HUES64 (cell line): ENCODE measurements at regions not wholly inside any gene's neighbourhood (a gene's known extent, or its start where the extent isn't known, plus 50 kb on each side); places are given as distances from the start of the nearest gene placed in this dataset.
A peak's percentile ranks its signal among the peaks of the same experiment; 100 is the strongest.

Source experiments
- H3K27ac ChIP-seq: 2 replicates; pipeline ENCODE4 v1.7.0; 2013; ENCODE audit warnings: low read depth, low read length, inconsistent platforms
- H3K27me3 ChIP-seq: 2 replicates; pipeline ENCODE4 v1.6.1; 2013; ENCODE audit warnings: mild to moderate bottlenecking, low read length; ENCODE audit not compliant: insufficient read depth
- H3K36me3 ChIP-seq: 2 replicates; pipeline ENCODE4 v1.6.1; 2013; ENCODE audit warnings: mild to moderate bottlenecking, low read length; ENCODE audit not compliant: insufficient read depth
- H3K4me1 ChIP-seq: 2 replicates; pipeline ENCODE4 v1.6.1; 2013; ENCODE audit warnings: mild to moderate bottlenecking, low read length, moderate library complexity; ENCODE audit not compliant: insufficient read depth
- H3K4me3 ChIP-seq: 2 replicates; pipeline ENCODE4 v1.5.1; 2013; ENCODE audit warnings: mild to moderate bottlenecking, low read length, moderate library complexity
- H3K9ac ChIP-seq: 2 replicates; pipeline ENCODE4 v1.6.1; 2013; ENCODE audit warnings: mild to moderate bottlenecking, low read depth, low read length
- H3K9me3 ChIP-seq: 2 replicates; pipeline ENCODE4 v1.6.1; 2013; ENCODE audit warnings: low read depth, low read length; ENCODE audit not compliant: insufficient read depth
- WGBS: fragments of 150-250, 120-280 bp; methylation state at CpG from one replicate; pipeline ENCODE4 v1.1.7; 2013; ENCODE audit warnings: missing lambda C conversion rate; 5-methylcytosine and 5-hydroxymethylcytosine counted together

DNA sequence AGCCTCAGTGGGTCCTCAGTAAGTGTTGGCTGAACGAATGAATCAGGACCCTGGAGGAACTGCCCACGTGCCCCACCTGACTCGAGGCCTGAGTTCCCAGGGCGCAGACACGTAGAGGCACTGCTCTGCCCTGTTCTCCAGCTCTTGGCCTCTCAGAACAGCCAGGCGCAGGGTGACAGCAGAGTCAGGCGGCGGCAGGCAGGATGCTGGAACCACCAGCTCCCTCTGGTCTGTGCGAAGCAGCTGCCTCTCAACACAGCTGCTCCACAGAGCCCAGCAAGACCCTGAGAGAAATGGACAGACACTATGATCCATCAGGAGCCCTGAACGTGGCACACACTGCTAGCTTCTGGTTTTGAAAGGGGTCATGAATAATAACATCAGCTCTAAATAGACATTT is 53.1 kb upstream of the BCO1 start:
- Histone ChIP-seq H3K9me3 (no peaks in the 10 kb centered on the region), H3K27me3 (no peaks in the 10 kb centered on the region), H3K9ac (no peak overlapping the region), H3K36me3 (no peaks in the 10 kb centered on the region), H3K27ac (no peak overlapping the region), H3K4me3 (no peak overlapping the region), H3K4me1 (peaks cover 7% of the 10 kb centered on the region; the same call in 1 of the 2 replicates)
- WGBS: 90% methylated on average over 10 of the region's 10 CpGs

DNA sequence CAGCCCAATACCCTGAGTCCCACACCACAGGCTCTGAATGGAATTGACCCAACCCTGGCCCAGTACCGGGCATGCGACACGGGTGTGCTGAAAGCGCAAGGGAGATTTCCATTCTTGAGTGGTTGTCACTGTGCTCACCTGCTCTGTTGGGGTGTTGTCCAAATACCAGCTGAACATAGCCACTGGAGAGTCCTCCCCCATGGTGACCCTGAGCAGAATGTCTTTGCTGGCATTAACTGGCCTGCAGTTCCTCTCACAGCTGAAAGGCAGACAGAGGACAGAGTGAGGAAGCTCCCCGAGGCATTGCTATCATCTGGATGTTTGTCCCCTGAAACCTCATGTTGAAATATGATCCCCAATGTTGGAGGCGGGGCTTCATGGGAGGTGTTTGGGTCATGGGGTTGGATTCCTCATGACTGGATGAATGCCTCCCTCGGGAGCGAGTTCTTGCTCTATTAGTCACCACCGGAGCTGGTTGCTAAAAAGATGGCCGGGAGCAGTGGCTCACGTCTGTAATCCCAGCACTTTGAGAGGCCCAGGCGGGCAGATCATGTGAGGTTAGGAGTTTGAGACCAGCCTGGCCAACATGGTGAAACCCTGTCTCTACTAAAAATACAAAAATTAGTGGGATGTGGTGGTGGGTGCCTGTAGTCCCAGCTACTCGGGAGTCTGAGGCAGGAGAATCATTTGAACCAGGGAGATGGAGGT is 57.3 kb upstream of the BCO1 start:
- H3K36me3 ChIP-seq: no peaks in the 10 kb centered on the region
- peak overlapping the region; percentile 45 for H3K4me3 ChIP-seq
- no peaks in the 10 kb centered on the region for H3K9me3 ChIP-seq
- peaks cover 7% of the 10 kb centered on the region; the same call in 1 of the 2 replicates for H3K4me1 ChIP-seq
- H3K9ac ChIP-seq: peak overlapping the region; percentile 2; the same call in 1 of the 2 replicates
- H3K27me3 ChIP-seq: no peaks in the 10 kb centered on the region
- H3K27ac ChIP-seq: peak overlapping the region; percentile 59
- WGBS: 28% methylated on average over 13 of the region's 13 CpGs

DNA sequence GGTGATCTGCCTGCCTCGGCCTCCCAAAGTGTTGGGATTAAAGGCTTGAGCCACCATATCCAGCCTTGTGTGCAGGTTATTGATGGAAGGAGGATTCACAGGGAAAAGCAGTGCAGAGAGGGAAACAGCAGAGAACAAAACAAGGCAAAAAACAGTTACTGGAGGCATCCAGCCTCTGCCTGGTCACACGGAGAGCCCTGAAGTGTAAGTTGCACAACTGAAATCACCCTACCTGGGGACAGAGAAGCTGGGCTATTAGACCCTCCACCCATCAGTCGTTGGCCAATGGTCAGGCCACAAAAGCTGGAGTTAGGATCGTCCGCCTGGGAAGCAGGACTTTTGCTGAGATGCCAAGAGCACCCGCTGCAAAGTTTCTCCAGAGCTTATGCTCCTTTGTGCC is 57.9 kb upstream of the BCO1 start:
- H3K27ac ChIP-seq: peak overlapping the region; percentile 59
- H3K9me3 ChIP-seq: no peaks in the 10 kb centered on the region
- H3K27me3 ChIP-seq: no peaks in the 10 kb centered on the region
- no peaks in the 10 kb centered on the region for H3K36me3 ChIP-seq
- peak overlapping the region; percentile 2; the same call in 1 of the 2 replicates for H3K9ac ChIP-seq
- peak overlapping the region; percentile 45 for H3K4me3 ChIP-seq
- 76% methylated on average over 6 of the region's 6 CpGs for WGBS
- H3K4me1 ChIP-seq: peaks cover 7% of the 10 kb centered on the region; the same call in 1 of the 2 replicates

DNA sequence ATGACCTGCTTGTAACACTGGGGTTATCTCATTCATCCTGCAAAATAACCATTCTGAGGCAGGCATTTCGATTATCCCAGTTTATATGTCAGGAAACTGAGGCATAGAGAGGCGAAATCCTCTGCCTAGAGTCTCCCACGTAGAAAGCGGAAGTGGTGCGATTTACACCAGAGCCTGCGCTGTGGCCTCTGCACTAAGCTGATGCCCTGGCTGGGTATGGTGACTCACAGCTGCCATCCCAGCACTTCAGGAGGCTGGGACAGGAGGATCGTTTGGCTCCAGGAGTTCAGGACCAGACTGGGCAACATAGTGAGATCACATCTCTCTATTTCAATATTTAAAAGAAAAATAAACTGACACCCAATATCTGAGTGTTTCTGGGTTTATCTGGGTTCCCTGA is 59.3 kb upstream of the BCO1 start:
- H3K36me3 ChIP-seq: no peaks in the 10 kb centered on the region
- 93% methylated on average over 7 of the region's 7 CpGs for WGBS
- no peak overlapping the region for H3K27ac ChIP-seq
- H3K4me1 ChIP-seq: peaks cover 7% of the 10 kb centered on the region; the same call in 1 of the 2 replicates
- H3K9ac ChIP-seq: no peak overlapping the region
- H3K4me3 ChIP-seq: no peak overlapping the region
- no peaks in the 10 kb centered on the region for H3K27me3 ChIP-seq
- no peaks in the 10 kb centered on the region for H3K9me3 ChIP-seq

DNA sequence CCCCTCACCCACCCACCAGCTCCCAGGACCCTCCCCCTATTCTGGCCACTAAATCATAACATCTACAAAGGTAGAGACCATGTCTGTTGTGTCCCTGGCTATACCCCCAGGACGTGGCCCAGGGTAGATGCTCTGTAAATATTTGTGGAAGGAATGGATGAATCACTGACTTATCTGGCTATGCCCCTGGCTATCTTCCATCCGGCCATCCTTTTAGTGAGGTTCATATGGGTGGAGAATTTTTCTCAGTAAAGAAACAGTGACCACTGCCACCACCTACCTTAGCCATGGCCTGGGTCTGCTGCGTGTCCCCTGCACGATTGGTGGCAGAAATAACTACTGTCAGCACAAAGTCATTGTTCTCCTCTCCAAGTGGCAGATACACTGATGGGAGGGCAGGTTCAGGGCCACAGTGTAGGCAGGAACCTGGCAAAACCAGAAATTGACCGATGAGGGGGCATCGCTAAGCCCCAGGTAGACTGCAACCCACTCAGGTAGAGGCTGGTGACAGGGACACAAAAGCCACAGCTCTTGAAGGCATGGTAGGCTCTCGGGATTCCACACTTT is 63.1 kb upstream of the BCO1 start:
- Histone ChIP-seq H3K9ac (no peak overlapping the region), H3K9me3 (no peaks in the 10 kb centered on the region), H3K4me3 (no peak overlapping the region), H3K27me3 (no peaks in the 10 kb centered on the region), H3K4me1 (no peaks in the 10 kb centered on the region), H3K36me3 (peaks cover 5% of the 10 kb centered on the region; the same call in 1 of the 2 replicates), H3K27ac (no peak overlapping the region)
- 92% methylated on average over 7 of the region's 7 CpGs for WGBS

DNA sequence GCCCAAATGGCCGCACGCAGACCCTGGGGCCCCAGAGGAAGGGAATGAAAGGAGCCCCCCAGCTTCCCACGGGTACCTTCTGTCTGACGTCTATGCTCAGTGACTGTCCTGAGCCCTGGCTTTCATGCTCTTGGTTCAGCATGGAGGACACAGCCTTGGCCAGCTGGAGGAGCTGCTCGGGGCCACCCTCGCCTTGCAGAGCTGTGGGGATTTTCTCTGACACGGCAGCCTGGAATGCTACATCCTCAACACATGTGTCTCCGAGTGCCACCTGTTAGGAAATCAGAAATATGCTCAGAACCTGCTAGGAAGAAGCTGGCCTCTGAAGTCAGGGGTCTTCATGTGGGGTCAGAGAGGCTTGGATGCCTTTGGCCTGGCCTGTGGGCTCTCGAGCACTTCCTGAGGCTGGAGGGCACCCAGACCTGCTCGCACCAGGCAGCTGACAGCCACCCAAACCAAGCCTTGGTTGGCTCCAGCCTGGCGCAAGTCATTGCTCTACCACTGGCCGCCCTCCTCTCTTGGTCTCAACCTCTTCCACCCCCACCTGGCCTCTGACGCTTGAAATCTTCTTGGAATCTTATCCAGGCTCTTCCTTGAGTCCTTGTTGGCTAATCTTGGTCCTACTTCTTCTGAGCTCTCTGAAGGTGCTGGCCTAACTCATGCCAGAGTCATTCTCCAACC is 63.7 kb upstream of the BCO1 start:
- Histone ChIP-seq H3K4me1 (no peaks in the 10 kb centered on the region), H3K9ac (no peak overlapping the region), H3K27me3 (no peaks in the 10 kb centered on the region), H3K36me3 (peaks cover 5% of the 10 kb centered on the region; the same call in 1 of the 2 replicates), H3K4me3 (no peak overlapping the region), H3K9me3 (no peaks in the 10 kb centered on the region), H3K27ac (no peak overlapping the region)
- WGBS: 94% methylated on average over 13 of the region's 13 CpGs

DNA sequence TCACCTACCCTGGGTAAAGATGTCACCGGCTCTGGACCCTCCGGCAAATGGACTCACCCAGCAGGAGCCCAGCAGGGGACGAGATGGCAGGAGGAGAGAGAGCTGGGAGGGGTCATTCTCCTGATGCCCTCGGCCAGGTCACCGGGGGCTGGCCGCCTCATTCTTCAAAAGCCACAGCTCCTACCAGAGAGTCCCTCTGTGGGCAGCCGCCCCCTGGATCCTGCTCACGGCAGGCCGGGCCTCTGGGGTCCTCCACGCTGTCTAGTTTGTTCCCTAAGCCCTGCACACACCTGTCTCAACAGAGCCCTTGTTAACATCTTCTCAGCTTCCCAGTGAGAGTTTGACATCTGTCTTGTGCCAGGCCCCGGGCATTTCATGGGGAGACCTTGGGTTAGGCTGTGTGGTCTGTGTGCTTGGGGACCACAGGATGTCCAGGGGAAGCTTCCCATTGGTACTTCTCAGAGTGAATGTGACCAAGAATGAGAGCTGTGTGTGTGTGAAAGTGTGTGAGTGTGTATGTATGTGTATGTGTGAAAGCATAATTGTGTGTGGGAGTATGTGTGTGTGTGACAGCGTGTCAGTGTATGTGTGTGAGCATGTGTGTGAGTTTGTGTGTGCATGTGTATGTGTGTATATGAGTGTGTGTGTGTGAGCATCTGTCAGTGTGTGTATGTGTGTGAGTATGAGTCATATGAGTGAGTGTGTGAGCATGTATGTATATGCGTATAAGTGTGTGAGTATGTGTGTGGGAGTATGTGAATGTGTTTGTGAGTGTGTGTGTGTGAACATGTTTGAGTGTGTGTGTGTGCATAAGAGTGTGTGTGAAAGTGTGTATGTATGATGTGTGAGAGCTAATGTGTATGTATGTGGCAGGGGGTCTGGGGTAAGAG is 65.5 kb upstream of the BCO1 start:
- no peak overlapping the region for H3K9ac ChIP-seq
- H3K4me3 ChIP-seq: no peak overlapping the region
- WGBS: 78% methylated on average over 13 of the region's 13 CpGs
- no peaks in the 10 kb centered on the region for H3K4me1 ChIP-seq
- H3K36me3 ChIP-seq: peaks cover 5% of the 10 kb centered on the region; the same call in 1 of the 2 replicates
- no peaks in the 10 kb centered on the region for H3K27me3 ChIP-seq
- no peak overlapping the region for H3K27ac ChIP-seq
- H3K9me3 ChIP-seq: no peaks in the 10 kb centered on the region

DNA sequence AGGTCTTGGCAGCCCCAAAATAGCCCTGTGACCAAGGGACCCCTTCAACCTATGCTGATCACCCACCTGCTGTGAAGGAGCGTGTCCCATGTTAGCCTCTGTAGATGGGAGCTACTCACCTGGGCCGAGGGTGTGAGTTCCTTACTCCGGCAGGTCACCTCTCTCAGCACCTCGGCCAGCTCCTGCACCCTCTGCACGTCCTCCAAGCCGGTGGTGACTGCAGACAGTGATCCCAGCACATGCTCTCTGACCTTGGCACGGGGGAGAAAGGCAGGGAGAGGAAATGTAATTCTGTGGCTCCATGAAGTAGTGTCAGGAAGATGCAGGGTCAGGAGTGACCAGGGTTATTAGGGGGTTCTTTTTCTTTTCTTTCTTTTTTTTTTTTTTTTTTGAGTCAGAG is 67.7 kb upstream of the BCO1 start:
- no peak overlapping the region for H3K27ac ChIP-seq
- no peaks in the 10 kb centered on the region for H3K27me3 ChIP-seq
- no peak overlapping the region for H3K4me3 ChIP-seq
- peaks cover 5% of the 10 kb centered on the region; the same call in 1 of the 2 replicates for H3K36me3 ChIP-seq
- no peak overlapping the region for H3K9ac ChIP-seq
- no peaks in the 10 kb centered on the region for H3K4me1 ChIP-seq
- WGBS: 54% methylated on average over 7 of the region's 7 CpGs
- H3K9me3 ChIP-seq: no peaks in the 10 kb centered on the region

DNA sequence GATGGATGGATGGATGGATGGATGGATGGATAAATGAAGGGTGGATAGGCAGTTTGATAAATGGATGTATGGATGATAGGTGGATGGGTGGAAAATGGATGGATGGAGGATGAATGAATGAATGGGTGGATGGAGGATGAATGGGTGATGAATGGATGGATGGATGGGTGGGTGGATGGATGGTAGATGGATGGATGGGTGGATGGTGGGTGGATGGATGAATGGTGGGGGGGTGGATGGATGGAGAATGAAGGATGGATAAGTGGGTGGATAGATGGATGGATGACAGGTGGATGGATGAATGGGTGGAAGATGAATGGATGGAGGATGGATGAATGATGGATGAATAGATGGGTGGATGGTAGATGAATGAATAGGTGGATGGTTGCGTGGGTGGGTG is 70.1 kb upstream of the BCO1 start:
- H3K4me1 ChIP-seq: no peaks in the 10 kb centered on the region
- 88% methylated on average over 1 of the region's 1 CpG for WGBS

DNA sequence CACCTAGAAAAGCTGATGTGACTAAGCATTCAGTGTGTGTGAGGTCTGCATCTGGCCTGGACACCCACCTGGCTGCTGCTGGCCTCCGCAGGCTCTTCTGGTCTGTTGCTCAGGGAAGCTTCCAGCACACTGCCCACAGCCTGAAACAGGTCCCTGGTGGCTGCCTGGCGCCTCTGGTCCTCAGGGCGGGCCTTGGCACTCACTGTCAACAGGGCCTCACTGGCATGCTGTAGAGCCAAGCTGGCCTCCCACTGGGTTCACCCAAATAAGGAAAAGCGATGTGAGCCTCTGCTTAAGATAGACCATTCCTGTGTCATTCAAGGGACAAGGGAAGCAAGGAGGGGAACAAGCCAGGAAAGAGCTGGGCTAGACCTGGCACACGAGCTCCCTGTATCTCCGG is 70.6 kb upstream of the BCO1 start:
- no peaks in the 10 kb centered on the region for H3K36me3 ChIP-seq
- no peak overlapping the region for H3K4me3 ChIP-seq
- no peak overlapping the region for H3K27ac ChIP-seq
- H3K27me3 ChIP-seq: no peaks in the 10 kb centered on the region
- no peak overlapping the region for H3K9ac ChIP-seq
- no peaks in the 10 kb centered on the region for H3K4me1 ChIP-seq
- no peaks in the 10 kb centered on the region for H3K9me3 ChIP-seq
- 66% methylated on average over 6 of the region's 6 CpGs for WGBS

More for the DNA sequence above, 70.1 kb upstream of the BCO1 start:
- H3K27ac ChIP-seq: no peak overlapping the region
- H3K4me3 ChIP-seq: no peak overlapping the region
- no peak overlapping the region for H3K9ac ChIP-seq
- no peaks in the 10 kb centered on the region for H3K27me3 ChIP-seq
- H3K36me3 ChIP-seq: peaks cover 4% of the 10 kb centered on the region; the same call in 1 of the 2 replicates
- no peaks in the 10 kb centered on the region for H3K9me3 ChIP-seq
